UCSD-AML1 (cell line): ENCODE measurements at regions not wholly inside any gene's neighbourhood (a gene's known extent, or its start where the extent isn't known, plus 50 kb on each side); places are given as distances from the start of the nearest gene placed in this dataset.
"Not testable (repeated sequence)": the region's sequence is repeated elsewhere in the genome, so short reads cannot be mapped to it uniquely, and the experiment has no call there.

Experiments
- DNase-seq: peaks from one replicate; lab custom pipeline; 2025; ENCODE audit not compliant: unreplicated experiment; lab: John Stamatoyannopoulos, UW

DNA sequence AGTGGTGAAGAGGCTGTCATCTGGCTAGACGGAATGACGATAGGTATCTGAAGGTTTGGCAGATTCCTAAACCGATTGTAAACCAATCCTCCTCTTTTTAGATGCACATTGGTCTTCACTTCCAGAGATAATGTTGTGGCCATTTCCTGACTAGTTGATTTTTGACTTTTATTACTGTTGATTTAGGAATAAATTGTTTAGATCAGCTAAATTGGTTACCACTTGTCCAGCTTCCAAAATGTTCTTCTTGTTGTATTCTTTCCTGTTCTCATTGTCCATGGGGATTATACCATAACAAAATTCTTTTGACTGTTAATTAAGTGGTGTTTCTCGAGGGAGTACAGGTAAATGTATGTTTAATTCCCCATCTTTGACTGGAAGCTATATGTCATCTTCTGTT, 119.7 kb downstream of the MACROH2A1 start:
- no peak for DNase-seq

DNA sequence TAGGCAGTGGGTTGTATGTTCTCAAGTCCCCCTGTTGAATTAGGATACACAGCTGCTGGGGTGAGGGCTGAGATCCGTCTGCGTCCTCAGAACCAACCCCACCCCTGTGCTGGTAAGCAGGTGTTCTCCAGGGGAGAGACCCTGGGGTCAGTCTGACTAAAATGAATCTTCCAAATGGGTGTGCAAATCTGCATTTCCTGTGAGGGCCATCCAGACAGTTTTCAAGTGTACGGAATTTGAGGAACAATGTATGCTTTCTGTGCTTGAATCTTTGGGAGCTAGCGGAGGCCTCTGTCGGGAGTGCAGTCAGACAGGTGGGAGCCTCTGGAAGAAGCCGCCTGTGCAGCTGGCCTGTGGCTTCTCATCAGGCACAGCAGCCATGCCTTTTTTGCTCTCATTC, 122.9 kb downstream of the MACROH2A1 start:
- no peak for DNase-seq

DNA sequence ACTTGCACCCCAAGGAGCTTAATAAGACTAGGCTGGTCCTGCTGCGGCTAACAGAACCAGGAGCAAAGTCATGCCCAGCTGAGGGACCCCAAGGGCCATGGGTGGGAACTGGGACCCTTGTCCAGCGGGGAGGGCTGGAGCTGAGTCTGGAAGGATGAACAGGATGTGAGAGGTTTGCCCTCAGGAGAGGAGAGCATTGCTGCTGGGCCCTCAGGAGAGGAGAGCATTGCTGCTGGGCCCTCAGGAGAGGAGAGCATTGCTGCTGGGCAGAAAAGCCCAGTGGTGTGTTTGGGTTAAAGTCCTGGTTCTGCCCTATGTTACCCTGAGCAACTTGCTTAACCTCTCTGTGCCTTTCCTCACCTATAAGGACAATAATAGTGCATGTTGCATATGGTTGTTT, 125.8 kb downstream of the MACROH2A1 start:
- no peak for DNase-seq

DNA sequence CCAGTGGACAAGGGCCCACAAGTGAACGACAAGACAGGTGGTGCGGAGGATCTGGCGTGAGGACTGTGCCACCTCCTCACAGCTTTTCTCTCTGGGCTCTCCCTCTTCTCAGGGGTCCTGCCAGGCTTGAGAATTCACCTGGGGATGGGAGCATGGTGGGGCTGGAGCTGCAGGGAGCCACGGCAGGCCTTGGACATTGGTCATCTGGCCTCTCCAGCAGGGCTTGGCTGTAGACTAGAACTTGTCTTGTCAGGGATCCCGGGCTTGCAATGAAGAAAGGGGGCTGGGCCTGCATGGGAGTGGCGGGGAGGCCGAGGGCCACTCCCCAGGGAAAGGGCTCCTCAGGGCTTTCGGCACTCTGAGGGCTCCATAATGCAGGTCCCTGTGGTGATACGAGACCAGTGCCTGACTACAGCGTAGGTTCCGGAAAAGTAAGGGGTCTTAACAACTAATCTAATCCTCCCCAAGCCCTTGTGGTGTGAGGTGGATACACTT, 126.7 kb downstream of the MACROH2A1 start:
- DNase-seq = no peak

DNA sequence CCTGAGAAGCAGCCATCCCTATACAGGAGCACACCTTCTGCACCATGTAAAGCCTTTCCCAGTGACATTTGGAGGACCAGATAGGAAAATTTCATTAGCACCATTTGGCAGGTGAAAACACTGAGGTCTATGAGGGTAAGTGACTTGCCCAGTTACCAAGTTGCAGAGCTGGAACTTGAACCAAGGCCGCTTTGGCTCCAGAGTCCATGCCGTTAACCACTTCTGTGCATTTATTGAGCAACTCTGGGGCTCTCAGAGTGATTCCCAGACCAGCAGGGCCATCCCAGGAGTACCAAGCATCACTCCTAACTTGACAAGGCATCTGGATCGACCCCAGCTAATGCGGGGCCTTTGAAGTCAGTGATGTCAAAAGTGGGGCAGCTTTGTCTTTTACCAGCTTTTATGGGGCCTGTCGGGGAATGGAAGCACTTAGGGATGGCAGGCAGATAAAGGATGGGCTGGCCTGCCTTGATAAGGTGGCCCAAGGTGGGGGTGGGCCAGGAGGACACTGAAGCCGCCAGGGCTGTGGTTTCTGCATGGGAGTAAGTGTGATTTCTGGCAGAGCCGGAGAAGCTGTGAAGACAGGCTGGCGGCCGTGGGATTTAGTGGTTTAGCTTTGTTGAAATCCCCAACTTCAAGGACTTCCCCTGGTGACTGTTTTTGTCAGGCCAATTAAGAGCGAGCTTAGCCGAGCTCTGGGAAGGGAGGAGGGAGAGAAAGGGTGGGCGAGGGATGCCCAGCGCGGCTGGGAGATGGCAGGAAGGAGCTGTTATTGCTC, 127.3 kb downstream of the MACROH2A1 start:
- no peak for DNase-seq

DNA sequence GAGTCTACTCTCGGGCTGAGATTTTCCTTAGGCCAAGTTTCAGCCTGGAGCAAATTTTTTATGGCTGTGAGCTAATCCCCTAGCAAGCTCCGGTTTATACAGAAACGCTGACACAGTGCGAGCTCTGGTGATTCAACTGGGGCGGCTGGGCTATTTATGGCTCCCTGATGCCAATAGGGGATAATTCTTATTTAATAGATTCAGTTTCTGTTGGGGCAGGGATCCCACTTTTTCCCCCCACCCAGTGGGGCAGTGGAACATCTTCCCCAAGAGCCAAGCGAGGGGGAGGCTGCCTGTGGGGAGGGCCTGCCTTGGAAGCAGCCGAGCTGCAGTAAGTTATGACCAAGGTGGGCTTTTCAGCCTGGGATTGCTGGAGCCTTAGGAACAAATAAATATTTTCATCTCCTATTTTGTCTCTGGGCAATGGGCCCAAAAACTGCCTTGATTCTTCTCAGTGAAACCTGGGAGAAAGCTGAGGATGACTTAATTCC, 129.1 kb downstream of the MACROH2A1 start:
- DNase-seq = no peak

DNA sequence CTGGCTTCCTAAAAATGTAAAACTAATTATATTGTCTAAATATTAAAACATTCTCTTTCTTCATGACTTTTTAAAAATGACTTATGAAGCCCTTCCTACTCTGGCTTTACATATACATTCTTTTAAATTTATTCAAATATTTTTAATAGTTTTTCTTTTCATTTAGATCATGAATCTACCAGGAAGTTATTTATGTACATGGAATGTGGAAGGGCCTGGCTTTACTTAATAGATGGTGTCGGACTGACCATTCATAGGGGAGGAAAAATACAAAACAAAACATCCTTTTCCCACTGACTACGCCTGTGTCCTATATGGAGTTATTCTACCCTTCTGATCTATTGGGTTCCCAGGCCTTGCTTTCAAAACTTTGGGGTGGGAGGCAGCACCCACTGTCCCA, 129.8 kb downstream of the MACROH2A1 start:
- no peak for DNase-seq

DNA sequence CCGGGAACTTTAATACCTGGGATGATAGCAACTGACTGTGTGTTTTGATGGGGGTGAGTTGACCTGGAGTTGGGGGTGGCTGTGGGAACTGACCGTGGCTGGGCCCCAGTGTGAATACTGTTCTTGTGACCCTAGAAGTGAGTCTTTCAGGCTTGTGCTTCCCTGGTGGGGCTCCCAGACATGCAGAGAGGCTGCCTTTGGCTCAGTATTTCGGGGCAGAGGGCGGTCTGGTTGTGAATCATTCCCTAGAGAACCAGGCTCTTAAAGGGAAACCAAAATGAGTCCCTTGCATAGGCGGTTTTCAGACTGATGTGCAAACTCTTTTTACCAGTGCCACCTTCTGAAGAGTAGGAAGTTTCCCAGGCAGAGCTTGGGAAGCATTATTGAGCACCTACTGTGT, 132.1 kb downstream of the MACROH2A1 start:
- no peak for DNase-seq

DNA sequence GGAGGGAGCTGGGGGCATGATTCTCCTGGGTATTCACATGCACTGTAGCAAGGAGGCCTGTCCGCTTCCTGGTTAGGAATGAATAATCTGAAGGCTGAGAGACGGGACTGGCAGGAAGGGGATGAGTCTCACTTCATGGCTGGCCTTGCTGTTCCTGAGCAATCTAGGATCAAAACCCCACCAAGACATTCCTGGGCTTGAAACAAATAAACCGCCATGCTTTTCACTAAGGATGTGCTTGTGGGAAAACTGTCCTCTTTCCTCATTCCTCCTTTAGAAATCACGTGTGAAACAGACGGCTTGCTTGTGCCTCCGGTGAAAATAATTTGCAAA, 132.8 kb downstream of the MACROH2A1 start:
- no peak for DNase-seq

DNA sequence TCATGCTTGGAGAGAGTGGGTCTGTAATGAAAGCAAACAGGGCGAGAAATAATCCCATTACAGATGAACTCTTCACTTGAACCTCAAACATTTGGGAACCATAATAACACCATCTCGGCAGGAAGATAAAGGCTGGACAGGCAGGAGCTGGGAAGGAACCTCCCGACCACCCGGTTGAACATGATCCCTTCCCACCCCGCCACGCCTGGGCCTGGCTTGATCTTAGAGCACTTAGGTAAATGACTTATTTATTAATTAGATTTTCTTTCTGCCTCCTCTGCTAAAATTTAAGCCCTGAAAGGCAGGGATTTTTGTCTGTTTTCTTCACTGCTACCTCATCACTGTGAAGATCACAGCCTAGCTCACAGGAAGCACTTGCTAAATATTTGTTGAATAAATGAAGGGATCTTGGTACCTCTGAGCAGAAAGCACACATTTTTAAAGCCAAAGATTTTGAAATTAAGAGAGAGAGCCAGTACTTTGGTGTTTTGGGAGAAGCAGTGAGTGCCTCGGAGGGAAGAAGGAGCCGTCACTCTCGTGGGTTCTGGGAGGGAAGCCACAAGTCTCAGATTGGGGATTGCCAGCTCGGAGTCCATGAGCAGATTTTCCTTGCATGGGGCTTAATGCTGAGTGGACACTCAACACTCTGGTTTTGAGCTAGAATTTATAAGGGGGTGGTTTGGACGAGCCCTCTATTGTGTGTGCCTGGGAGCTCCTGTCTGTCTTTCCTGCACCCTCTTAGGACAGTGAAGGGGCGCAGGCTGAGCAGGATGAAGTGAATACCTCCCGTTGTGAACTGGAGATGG, 133.3 kb downstream of the MACROH2A1 start:
- no peak for DNase-seq

DNA sequence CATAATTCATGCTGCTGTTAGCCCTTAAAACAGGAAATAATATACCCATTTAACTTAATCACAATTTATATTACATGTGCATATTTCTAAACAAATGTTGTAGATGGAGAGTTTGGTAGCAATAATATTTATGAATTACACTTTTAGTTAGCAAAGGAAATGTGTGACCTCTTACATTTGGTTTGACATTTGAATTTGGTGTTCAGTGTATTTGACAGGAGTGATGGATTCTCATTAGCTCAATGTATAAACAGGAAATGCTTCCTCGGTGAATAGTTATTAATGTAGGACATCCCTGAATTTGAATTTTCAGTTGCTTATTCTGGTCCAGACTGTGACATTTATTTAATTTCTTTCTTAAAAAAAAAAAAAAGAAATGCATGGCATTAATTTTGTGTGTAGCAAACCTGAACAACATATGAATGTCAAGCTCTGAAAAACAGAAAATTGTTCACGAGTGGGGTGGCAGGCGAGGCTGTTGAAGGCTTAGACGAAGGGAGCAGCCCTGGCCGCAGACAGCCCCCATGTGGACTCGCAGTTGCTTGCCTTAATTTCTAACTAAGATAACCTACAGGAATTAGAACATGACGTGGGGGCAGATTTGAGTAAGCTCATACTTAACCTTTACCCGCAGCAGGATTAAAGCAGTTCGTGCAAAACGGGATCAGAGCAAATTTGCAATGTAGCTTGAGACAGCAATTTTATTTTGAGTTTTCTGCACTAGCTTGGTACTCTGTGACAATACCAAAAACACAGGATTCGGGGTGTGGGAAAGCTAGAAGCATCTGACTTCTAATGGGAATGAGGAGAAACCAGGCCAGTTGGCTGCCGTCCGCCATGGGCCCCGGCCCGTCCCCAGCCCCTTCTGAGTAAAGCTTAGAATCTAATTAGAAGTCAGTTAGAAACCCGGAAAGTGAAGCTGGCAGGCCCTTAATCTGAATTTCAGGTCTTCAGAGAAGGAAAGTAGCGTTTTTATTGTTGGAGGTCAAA, 134.3 kb downstream of the MACROH2A1 start:
- no peak for DNase-seq

DNA sequence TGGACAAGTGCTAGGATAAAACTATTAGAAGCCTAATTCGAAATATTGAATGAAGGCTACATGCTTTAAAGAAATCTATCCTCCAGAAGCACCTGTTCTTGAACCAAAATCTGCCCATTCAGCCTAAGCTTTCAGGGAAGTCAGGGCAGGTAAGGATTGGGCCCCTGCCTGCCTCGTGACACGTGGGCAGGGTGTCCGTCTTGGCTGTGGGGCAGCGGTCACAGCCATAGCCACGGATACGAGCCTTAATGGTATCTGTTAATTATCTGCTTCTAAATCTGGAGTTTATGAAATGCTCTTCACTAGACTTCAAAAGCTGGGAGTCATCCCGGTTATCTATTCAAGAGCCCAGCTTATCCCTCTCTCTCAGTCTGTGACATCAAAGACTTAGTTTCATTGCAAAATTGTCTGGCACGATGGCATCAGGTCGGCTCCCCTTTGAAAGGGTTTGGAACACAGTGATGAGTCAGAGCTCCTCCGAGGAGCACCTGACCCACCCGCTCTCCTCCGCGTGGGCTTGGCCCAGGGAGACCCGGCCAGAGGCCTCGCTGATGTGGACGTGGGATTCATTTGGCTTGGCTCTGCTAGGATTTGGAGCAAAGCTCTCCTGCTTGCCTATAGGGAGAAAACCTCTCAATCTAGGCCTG, 135.9 kb downstream of the MACROH2A1 start:
- DNase-seq = no peak

DNA sequence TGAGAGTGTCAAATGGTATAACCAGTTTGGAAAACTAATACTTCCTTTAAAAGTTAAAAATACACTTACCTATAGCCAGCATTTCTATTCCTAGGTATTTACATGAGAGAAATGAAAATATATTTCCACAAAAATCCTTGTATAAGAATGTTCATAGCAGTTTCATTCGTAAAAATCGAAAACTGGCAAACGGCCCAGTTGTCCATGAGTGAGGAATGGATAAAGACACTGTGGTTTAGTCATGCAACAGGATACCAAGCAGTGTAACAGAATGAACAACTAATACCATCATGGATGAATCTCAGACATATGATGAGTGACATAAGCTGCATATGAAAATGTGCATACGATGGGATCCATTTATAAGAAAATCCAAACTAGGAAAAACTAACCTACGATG, 136.7 kb downstream of the MACROH2A1 start:
- DNase-seq = no peak

DNA sequence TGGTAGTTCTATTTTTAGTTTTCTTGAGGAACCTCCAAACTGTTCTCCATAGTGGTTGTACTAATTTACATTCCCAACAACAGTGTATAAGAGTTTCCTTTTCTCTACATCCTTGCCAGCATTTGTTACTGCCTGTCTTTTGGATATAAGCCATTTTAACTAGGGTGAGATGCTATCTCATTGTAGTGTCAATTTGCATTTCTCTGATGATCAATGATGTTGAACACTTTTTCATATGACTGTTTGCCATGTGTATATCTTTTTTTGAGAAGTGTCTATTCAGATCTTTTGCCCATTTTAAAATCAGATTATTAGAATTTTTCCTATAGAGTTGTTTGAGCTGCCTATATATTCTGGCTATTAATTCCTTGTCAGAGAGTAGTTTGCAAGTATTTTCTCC, 138.9 kb downstream of the MACROH2A1 start:
- DNase-seq = not testable (repeated sequence)

DNA sequence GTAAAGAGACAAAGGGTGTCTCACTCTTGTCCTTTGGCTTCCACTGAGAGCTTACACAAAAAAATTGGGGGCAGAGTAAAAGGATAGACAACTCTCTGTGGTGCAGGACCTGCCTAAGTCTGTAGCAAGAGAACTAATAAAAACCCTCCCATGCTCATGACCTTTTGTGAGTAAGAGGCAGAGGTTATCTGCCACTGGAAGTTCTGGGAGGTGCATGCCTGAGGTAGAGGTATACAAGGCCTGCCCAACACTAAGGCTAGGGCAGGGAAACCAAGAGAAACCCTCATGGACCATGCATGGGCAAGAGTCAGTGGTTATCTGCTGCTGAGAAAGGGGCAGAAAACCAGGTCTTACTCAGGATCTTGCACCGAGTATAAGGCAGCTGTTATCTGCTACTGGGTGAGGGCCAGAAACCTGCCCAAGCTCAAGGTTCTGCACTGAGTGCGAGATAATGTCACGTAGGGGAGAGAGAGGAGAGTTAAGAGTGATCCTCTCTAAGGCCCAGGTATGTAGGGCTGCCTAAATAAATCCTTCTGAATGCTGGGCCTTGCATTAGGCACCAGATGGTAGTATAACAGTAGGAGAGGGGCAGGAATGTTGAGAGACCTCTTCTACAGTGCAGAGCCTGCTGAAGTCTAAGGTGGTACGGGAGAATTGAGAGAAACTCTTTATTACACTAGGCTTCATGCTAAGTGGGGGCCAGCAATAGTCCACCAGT, 143.4 kb downstream of the MACROH2A1 start:
- DNase-seq = no peak

DNA sequence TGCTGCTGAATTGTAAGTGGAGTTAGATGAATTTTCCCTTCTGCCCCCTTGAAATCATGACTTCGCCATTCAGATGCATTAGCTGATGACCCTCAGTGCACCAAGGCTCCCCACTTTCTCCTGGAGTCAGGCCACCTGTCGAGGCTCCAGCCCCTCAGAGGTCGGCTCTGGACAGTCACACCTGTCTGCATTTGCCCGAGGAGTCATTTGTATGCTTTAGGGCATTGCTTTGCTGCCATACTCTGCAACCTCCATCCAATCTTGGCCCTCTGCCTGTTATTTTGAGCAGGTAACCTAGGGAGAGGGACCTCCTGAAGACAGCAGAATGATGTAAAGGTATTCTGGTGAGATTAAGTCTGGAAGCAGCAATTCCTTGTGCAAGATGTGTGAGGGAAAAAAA, 144.8 kb downstream of the MACROH2A1 start:
- no peak for DNase-seq

DNA sequence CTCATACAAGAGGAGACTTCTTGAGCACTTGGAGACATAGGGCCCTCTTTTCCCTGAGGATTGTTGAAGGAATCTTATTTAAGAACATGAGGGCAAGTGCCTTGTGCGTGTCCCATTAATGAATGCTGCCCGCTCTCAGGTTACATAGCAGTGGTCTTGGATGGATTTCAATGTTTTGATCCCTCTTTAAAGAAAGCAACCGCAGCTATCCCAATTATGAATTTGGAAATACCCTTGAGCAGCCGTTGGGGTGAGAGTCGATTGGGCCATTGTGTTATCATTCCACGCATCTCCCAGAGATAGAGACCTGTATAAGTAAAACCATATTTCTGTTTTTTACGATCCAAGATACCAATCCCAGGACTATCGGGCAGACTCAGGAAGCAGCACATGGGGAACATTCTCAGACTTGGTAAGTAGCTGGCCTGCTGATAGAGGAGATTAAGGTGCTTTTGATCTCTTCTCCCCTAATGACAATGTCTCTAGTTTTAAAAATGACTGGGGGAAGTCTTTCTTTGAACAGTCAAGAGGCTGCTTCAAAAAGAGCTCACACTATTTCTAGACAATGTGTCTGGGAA, 145.3 kb downstream of the MACROH2A1 start:
- DNase-seq = no peak

DNA sequence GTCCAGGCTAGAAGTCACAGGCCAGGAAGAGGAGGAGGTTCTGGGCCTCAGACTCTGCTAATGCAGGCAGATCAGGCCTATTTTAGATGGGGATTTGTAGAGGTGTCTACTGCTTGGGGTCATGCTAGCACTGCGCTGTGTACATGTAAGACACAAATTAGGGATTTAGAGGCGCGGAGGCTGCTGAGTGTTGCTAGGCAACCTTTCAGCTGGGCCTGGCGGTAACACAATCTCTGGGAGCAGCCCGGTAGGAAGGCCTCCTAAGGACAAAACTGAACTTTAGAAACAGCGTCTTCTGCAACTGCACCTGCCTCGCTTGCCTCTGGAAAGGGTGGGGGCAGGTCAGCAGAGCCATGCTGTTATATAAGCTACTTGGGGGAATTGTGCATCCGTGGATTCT, 147.9 kb downstream of the MACROH2A1 start:
- no peak for DNase-seq

DNA sequence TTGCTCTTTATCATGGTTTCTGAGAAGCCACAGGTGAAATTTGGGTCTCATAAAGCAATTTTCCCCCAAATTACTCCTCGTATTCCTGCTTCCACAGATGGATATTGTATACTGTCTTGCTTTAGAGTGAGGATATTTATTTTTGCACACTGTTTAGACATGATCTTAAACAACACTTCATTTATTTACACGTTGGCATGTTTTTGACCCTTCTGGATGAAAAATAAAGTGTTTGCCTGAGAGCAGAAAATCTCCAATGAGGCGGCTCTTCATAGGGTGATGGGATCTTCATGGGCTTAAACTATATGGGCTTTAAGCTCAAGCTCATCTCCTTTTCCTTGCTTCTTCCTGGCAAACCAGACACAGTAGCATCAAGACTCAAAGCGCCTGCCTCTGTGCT, 148.4 kb downstream of the MACROH2A1 start:
- DNase-seq = no peak

DNA sequence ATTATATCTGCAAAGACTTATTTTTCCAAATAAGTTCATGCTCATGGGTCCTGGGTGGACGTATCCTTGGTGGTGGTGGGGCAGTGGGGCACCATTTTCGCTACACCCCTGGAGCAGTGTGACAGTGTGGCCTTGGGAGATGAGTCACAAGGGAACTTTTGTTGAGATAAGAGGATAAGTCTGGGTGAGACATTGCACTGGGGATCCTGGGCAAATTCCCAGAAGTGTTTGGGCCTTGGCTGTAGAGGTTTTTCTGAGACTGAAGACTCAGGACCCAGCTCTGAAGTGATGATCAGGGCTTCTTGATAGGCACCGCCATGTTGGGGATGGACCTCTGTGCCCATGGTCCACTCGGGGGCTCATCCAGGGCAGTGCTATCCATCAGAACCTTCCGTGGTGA, 149.4 kb downstream of the MACROH2A1 start:
- no peak for DNase-seq
